Esophagus muscularis mucosa (tissue), 4 donors: ENCODE measurements at regions not wholly inside any gene's neighbourhood (a gene's known extent, or its start where the extent isn't known, plus 50 kb on each side); places are given as distances from the start of the nearest gene placed in this dataset.
"Not testable (repeated sequence)": the region's sequence is repeated elsewhere in the genome, so short reads cannot be mapped to it uniquely, and the experiment has no call there.

ENCODE experiments used
- DNase-seq: peaks from one replicate; pipeline ENCODE4 v3.0.0-alpha.2; 2017; ENCODE audit errors: extremely low spot score
- H3K27ac ChIP-seq, 4 donors: fragments of 200-600 bp; sonication (generic); replicated peaks in 1 of 4; 1 replicate in 3 of 4; 2 replicates in 1 of 4; pipeline ENCODE4 v1.5.1; 2016 to 2019; ENCODE audit warnings: mild to moderate bottlenecking in 1 of 4
- H3K27me3 ChIP-seq, 4 donors: fragments of 200-600 bp; sonication (generic); one replicate each; pipeline versions ENCODE4 v1.5.1 to v1.6.0; 2016 to 2019
- H3K36me3 ChIP-seq, 4 donors: fragments of 200-600 bp; sonication (generic); one replicate each; pipeline ENCODE4 v1.5.1; 2016 to 2019
- H3K4me1 ChIP-seq, 4 donors: fragments of 200-600 bp; sonication (generic); one replicate each; pipeline ENCODE4 v1.5.1; 2016 to 2019
- H3K4me3 ChIP-seq, 4 donors: fragments of 200-600 bp; sonication (generic); 1 replicate in 2 of 4; 2 replicates in 2 of 4; pipeline ENCODE4 v1.5.1; 2016 to 2019; ENCODE audit warnings: mild to moderate bottlenecking in 4 of 4, moderate library complexity in 1 of 4
- H3K9me3 ChIP-seq, 4 donors: fragments of 200-600 bp; sonication (generic); 1 replicate in 3 of 4; 2 replicates in 1 of 4; pipeline ENCODE4 v1.5.1; 2016 to 2019
- CTCF ChIP-seq, 3 experiments: fragments of 200-600 bp in 2 of 3; fragments of 450-650 bp in 1 of 3; sonication (generic) in 2 of 3; IDR thresholded peaks; one replicate each; pipeline ENCODE4 v1.5.1; 2017 to 2019; ENCODE audit warnings: antibody characterized with exemption in 3 of 3, mild to moderate bottlenecking in 2 of 3, moderate library complexity in 1 of 3
- EP300 ChIP-seq: sonication (generic); formaldehyde crosslinking; IDR thresholded peaks from one replicate; pipeline ENCODE4 v1.6.1; 2017; ENCODE audit warnings: antibody characterized with exemption
- POLR2A ChIP-seq: fragments of 450-650 bp; IDR thresholded peaks from one replicate; pipeline ENCODE4 v1.6.1; 2017; ENCODE audit warnings: antibody characterized with exemption, moderate library complexity, mild to moderate bottlenecking, low read depth
- POLR2AphosphoS5 ChIP-seq, 2 donors: sonication (generic); formaldehyde crosslinking; IDR thresholded peaks; one replicate each; pipeline ENCODE4 v1.6.1; 2017; ENCODE audit warnings: antibody characterized with exemption in 2 of 2
- WGBS: methylation state at CpG from one replicate; pipeline ENCODE4 v1.1.5; 2018; 5-methylcytosine and 5-hydroxymethylcytosine counted together
- intact Hi-C: fragments of 100-400 bp; cut with DNase I; formaldehyde crosslinking; loops from one replicate; pipeline ENCODE4 v1.15.1; 2023

GRCh38 chr1:219074084-219074728 is 99.5 kb upstream of the LYPLAL1 start:
- Histone ChIP-seq H3K27me3 (no peaks in the 10 kb centered on the region), H3K27ac (no peak overlapping the region), H3K4me3 (no peak overlapping the region), H3K9me3 (no peaks in the 10 kb centered on the region), H3K4me1 (peaks cover 0 to 5% (median 0%) of the 10 kb centered on the region in 4 donors), H3K36me3 (no peaks in the 10 kb centered on the region)
- no peak for TF ChIP-seq CTCF (IDR thresholded peaks at IDR 0.05)
- no peak for TF ChIP-seq POLR2AphosphoS5 (IDR thresholded peaks at IDR 0.05)
- TF ChIP-seq EP300, result no peak
- TF ChIP-seq POLR2A, result no peak
- WGBS, result 93% methylated on average over 5 of the region's 5 CpGs
- intact Hi-C loops, result no loop called here
- no peak for DNase-seq

- TF ChIP-seq POLR2AphosphoS5 (IDR thresholded peaks at IDR 0.05) (no peak), EP300 (no peak), CTCF (IDR thresholded peaks at IDR 0.05) (no peak), POLR2A (no peak)
- H3K27me3 ChIP-seq, result no peaks in the 10 kb centered on the region
- no peak overlapping the region for H3K4me3 ChIP-seq
- no peaks in the 10 kb centered on the region for H3K9me3 ChIP-seq
- H3K27ac ChIP-seq, result no peak overlapping the region
- H3K36me3 ChIP-seq, result no peaks in the 10 kb centered on the region
- no peak for DNase-seq
- intact Hi-C loops, result no loop called here
- 59% methylated on average over 2 of the region's 2 CpGs for WGBS
- peaks cover 0 to 5% (median 0%) of the 10 kb centered on the region in 4 donors for H3K4me1 ChIP-seq
Observed at GRCh38 chr1:219075121-219075879, 98.4 kb upstream of the LYPLAL1 start.

DNA sequence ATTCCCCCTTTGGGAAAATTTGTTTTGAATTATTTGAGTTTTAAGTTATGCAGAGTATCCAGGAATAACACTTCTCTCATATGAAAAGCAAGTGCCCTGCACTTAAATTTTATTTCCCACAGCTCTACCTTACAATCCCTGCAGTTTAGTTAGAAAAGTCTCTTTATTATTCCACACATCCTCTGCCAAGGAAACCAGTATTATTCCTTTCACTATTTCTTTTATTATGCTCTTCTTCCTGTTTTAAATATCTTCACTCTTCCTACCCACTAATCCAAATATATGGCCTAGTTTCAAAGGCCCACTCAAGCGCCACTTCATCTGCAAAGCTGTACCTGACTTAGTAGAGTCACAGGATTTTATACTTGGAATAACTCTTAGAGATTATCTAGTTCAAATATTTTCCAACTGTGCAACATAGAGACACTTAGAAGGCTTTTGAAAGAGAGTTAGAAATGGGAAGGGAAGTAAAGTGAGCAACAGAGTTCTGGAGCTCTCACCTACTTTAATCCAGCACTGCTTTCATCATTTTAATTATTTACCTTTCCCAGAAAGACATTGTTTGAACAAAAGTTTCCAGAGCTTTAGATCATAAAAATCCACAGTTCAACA is 97.2 kb upstream of the LYPLAL1 start:
- no peaks in the 10 kb centered on the region for H3K36me3 ChIP-seq
- no peak for DNase-seq
- no peak overlapping the region for H3K4me3 ChIP-seq
- intact Hi-C loops, result no loop called here
- H3K4me1 ChIP-seq, result peaks cover 0 to 5% (median 0%) of the 10 kb centered on the region in 4 donors
- TF ChIP-seq CTCF (IDR thresholded peaks at IDR 0.05), result no peak
- TF ChIP-seq POLR2AphosphoS5 (IDR thresholded peaks at IDR 0.05), result no peak
- no peak for TF ChIP-seq POLR2A
- no peak for TF ChIP-seq EP300
- WGBS, result 76% methylated on average over 1 of the region's 1 CpG
- no peak overlapping the region for H3K27ac ChIP-seq
- no peaks in the 10 kb centered on the region for H3K9me3 ChIP-seq
- H3K27me3 ChIP-seq, result no peaks in the 10 kb centered on the region

- H3K27ac ChIP-seq, H3K4me3 ChIP-seq, intact Hi-C loops, H3K27me3 ChIP-seq, DNase-seq, H3K36me3 ChIP-seq, H3K9me3 ChIP-seq, H3K4me1 ChIP-seq: not testable (repeated sequence)
- 96% methylated on average over 3 of the region's 3 CpGs for WGBS
Observed at GRCh38 chr1:219077767-219078166, 95.9 kb upstream of the LYPLAL1 start.
